C4-2B (cell line): ENCODE measurements at regions not wholly inside any gene's neighbourhood (a gene's known extent, or its start where the extent isn't known, plus 50 kb on each side); places are given as distances from the start of the nearest gene placed in this dataset.
"Not testable (repeated sequence)": the region's sequence is repeated elsewhere in the genome, so short reads cannot be mapped to it uniquely, and the experiment has no call there.

Source experiments
- H3K27ac ChIP-seq: fragments of 450-650 bp; 2 replicates; pipeline ENCODE4 v1.5.1; 2017
- ZFX ChIP-seq: fragments of 450-650 bp; IDR thresholded peaks from 2 replicates; pipeline ENCODE4 v1.6.1; 2017
- TF ChIP-seq, protein P1 (sequence below): fragments of 450-650 bp; conservative IDR thresholded peaks from 2 replicates; pipeline ENCODE4 v1.5.1; 2017; ENCODE audit warnings: mild to moderate bottlenecking

- H3K27ac ChIP-seq, result no peak overlapping the region
- TF ChIP-seq, protein P1, sequence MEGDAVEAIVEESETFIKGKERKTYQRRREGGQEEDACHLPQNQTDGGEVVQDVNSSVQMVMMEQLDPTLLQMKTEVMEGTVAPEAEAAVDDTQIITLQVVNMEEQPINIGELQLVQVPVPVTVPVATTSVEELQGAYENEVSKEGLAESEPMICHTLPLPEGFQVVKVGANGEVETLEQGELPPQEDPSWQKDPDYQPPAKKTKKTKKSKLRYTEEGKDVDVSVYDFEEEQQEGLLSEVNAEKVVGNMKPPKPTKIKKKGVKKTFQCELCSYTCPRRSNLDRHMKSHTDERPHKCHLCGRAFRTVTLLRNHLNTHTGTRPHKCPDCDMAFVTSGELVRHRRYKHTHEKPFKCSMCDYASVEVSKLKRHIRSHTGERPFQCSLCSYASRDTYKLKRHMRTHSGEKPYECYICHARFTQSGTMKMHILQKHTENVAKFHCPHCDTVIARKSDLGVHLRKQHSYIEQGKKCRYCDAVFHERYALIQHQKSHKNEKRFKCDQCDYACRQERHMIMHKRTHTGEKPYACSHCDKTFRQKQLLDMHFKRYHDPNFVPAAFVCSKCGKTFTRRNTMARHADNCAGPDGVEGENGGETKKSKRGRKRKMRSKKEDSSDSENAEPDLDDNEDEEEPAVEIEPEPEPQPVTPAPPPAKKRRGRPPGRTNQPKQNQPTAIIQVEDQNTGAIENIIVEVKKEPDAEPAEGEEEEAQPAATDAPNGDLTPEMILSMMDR, result no peak
- TF ChIP-seq ZFX, result no peak
Measured at GRCh38 chr7:16942929-16943509, 61.2 kb upstream of the AGR3 start.

DNA sequence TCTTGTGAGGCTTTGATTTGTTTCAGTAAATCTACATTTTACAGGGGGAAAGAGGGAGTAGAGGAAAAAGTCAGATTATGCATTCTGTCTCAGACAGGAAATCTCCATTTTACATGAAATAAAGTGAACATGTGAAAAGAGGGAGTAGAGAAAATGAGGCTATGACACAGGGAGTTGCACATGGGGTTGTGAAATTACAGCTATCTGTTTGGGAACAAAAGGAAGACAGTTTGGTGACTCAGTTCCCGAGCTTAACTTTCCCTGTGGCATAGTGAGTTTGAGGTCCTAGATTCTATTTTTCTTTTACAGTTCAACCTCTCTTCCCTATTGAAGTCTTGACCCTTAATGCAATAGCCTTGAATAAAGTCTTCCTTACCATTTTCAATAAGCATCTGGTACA is 63.2 kb upstream of the AGR3 start:
- no peak overlapping the region for H3K27ac ChIP-seq
- TF ChIP-seq, protein P1, result no peak
- no peak for TF ChIP-seq ZFX

DNA sequence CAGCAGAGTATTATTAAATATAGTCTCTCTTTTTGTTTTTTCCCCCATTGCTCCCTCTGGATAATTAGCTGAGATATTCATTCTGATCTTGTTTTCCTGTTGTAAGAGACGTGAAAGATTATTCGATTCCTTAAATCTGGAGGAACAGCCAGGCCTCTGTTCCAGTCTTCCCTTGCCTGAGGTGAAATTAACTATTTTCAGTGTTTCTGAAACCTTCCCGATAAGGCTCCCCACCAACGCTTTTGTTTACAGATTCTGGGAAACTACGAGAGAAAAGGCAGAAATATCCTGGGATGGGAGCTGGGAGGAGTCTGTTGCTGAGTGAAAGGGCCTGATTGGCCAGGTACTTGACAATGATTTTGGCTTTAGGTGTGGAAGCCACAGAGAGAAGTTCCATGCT is 63.6 kb upstream of the AGR3 start:
- TF ChIP-seq, protein P1, result no peak
- no peak for TF ChIP-seq ZFX
- H3K27ac ChIP-seq, result no peak overlapping the region

GRCh38 chr7:16948110-16948509 is 66.3 kb upstream of the AGR3 start:
- not testable (repeated sequence) for H3K27ac ChIP-seq

- no peak overlapping the region for H3K27ac ChIP-seq
- no peak for TF ChIP-seq ZFX
- TF ChIP-seq, protein P1, result no peak
Measured at GRCh38 chr7:16951483-16952080, 69.8 kb upstream of the AGR3 start.

DNA sequence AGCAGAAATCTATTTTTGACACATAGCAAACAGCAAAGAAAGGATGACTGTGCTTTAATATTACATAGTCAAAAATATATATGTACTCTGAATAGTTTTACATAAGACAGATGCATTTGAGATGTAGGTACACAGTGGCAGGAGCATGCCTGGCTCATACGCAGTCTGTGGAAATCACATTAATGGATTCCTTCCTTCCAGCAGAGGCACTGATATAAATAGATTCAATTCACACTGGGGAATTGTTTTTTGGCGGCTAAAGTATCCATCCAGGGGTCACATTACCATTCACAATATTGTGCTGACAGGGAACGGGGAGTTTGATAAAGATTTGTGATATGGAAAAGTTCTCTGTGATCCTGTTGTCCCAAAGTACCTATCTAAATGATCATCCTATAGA is 72.5 kb upstream of the AGR3 start:
- H3K27ac ChIP-seq, result no peak overlapping the region
- TF ChIP-seq ZFX, result no peak
- TF ChIP-seq, protein P1, result no peak

- TF ChIP-seq, protein P1, result no peak
- no peak for TF ChIP-seq ZFX
- H3K27ac ChIP-seq, result no peak overlapping the region
Measured at GRCh38 chr7:16958724-16959123, 76.9 kb upstream of the AGR3 start.

GRCh38 chr7:16960337-16960965 is 78.7 kb upstream of the AGR3 start:
- no peak for TF ChIP-seq ZFX
- TF ChIP-seq, protein P1, result no peak
- H3K27ac ChIP-seq, result no peak overlapping the region
